ENCODE measurements at regions not wholly inside any gene's neighbourhood (a gene's known extent, or its start where the extent isn't known, plus 50 kb on each side); places are given as distances from the start of the nearest gene placed in this dataset.

DNA sequence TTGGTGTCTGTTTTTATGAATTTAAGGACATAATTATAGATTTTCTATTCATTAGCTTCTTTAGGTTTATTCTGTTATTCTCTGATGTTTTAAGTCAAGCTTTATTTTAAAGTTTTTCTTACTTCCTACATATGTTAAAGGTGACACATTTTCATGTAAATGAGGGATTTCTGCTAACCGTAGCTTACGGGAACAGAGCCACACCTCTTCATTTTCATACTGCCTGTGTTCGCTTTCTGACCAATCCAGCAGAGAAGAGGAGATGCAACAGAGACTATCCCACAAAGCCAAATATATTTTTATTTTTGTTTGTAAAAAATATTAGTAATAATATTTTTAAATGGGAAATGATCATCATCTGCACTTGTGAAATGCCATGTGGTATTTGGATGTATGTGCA, 774.1 kb downstream of the BRD1 start:
- no peak overlapping the region for H3K4me3 Mint-ChIP-seq
- no peaks in the 10 kb centered on the region; the same call in 1 of the 2 replicates for H3K27me3 Mint-ChIP-seq (ENCODE audit: insufficient read depth)
- peaks cover 84% of the 10 kb centered on the region for H3K9me3 Mint-ChIP-seq

DNA sequence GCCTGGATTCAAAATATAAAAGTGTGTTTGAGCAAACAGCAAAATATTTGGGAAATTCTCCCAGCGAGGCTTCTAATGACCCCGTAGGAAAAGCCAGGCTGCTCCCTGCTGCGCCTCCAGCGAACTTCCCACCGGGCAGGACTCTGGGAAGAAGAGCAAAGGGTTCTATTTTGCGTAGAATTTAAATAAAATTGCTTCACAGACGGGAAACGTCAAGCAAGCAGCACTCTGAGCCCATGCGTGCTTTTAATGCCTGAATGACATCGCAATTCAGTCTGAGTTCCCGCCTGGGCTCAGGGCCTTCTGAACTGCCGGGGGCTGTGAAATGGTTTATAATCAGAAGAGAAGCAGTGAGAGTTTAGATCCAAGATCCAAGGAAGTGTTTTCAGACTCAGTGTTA, 775.1 kb downstream of the BRD1 start:
- Mint-ChIP-seq H3K36me3 (ENCODE audit: low read depth) (0 out of 2 replicates have a peak, but pooled peaks cover 11% of the 10 kb centered on the region), H3K27ac (no peak overlapping the region), H3K9me3 (peaks cover 83% of the 10 kb centered on the region), H3K27me3 (ENCODE audit: insufficient read depth) (no peaks in the 10 kb centered on the region; the same call in 1 of the 2 replicates), H3K4me1 (ENCODE audit: low read depth) (no peaks in the 10 kb centered on the region), H3K4me3 (no peak overlapping the region)
- DNase-seq = no peak
- TF ChIP-seq, protein P1, sequence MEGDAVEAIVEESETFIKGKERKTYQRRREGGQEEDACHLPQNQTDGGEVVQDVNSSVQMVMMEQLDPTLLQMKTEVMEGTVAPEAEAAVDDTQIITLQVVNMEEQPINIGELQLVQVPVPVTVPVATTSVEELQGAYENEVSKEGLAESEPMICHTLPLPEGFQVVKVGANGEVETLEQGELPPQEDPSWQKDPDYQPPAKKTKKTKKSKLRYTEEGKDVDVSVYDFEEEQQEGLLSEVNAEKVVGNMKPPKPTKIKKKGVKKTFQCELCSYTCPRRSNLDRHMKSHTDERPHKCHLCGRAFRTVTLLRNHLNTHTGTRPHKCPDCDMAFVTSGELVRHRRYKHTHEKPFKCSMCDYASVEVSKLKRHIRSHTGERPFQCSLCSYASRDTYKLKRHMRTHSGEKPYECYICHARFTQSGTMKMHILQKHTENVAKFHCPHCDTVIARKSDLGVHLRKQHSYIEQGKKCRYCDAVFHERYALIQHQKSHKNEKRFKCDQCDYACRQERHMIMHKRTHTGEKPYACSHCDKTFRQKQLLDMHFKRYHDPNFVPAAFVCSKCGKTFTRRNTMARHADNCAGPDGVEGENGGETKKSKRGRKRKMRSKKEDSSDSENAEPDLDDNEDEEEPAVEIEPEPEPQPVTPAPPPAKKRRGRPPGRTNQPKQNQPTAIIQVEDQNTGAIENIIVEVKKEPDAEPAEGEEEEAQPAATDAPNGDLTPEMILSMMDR (IDR thresholded peaks at IDR 0.05) = no peak

More for the DNA sequence above, 774.1 kb downstream of the BRD1 start:
- Mint-ChIP-seq H3K27ac (no peak overlapping the region), H3K4me1 (ENCODE audit: low read depth) (no peaks in the 10 kb centered on the region), H3K36me3 (ENCODE audit: low read depth) (0 out of 2 replicates have a peak, but pooled peaks cover 11% of the 10 kb centered on the region)
- TF ChIP-seq, protein P1 (IDR thresholded peaks at IDR 0.05) = no peak
- DNase-seq = no peak

DNA sequence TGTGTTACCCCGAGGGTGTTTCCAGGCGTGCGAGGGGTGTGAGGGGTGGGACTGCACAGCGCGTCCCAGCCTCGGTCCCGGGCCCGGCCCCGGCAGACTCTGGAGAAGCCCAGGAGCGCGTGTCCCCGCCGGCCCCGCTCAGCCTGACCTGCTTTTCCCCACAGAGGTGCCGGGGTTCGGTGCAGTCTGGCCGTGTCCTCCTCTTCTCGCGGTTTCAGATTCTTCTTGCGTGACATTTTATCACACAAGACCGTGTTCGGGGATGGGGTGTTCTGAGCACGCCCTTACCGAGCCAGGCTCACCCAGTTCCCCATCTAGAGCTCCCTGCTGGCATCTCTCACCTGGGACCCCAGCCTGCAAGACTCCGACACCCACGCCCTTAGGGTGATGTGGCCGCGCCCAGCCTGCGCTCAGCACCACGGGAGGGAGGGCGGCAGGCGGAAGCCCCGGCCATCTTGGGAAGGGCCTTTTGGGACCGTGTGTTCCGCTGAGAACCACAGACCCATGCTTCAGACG, 775.6 kb downstream of the BRD1 start:
- no peak overlapping the region for H3K4me3 Mint-ChIP-seq
- peaks cover 1% of the 10 kb centered on the region; the same call in 1 of the 2 replicates for H3K27me3 Mint-ChIP-seq (ENCODE audit: insufficient read depth)
- H3K36me3 Mint-ChIP-seq (ENCODE audit: low read depth) = 0 out of 2 replicates have a peak, but pooled peaks cover 11% of the 10 kb centered on the region
- no peak for DNase-seq
- H3K9me3 Mint-ChIP-seq = peaks cover 83% of the 10 kb centered on the region
- no peak overlapping the region for H3K27ac Mint-ChIP-seq
- TF ChIP-seq, protein P1 (IDR thresholded peaks at IDR 0.05) = no peak
- no peaks in the 10 kb centered on the region for H3K4me1 Mint-ChIP-seq (ENCODE audit: low read depth)

DNA sequence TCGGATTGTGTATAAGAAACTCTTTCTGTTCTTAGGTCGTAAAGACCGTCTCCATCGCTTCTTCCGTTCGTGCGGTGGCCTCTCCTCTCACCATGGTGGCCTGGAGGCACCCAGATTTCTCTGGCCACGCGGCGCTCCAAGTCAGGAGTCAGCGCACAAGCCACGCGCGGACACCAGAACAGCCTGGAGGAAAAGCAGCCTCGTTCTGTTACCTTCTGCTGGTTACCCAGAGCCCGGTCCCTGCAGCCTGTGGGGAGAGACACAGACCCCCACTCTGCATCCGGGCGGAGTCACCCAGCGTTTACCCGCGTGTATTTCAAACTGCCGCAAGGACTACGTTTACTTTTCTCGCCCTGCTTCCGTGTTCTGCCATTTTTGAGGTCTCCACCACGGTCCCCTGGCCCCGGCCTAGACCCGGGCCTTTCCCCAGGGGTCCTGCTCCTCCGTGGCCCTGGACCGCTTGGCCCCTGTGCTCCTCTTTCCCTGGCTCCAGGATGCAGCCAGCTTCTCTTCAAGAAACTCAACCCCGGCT, 776.1 kb downstream of the BRD1 start:
- Mint-ChIP-seq H3K27me3 (ENCODE audit: insufficient read depth) (peaks cover 2% of the 10 kb centered on the region; the same call in 1 of the 2 replicates), H3K4me3 (no peak overlapping the region), H3K27ac (no peak overlapping the region), H3K9me3 (peaks cover 81% of the 10 kb centered on the region), H3K36me3 (ENCODE audit: low read depth) (0 out of 2 replicates have a peak, but pooled peaks cover 11% of the 10 kb centered on the region), H3K4me1 (ENCODE audit: low read depth) (no peaks in the 10 kb centered on the region)
- no peak for DNase-seq
- TF ChIP-seq, protein P1 (IDR thresholded peaks at IDR 0.05) = no peak

DNA sequence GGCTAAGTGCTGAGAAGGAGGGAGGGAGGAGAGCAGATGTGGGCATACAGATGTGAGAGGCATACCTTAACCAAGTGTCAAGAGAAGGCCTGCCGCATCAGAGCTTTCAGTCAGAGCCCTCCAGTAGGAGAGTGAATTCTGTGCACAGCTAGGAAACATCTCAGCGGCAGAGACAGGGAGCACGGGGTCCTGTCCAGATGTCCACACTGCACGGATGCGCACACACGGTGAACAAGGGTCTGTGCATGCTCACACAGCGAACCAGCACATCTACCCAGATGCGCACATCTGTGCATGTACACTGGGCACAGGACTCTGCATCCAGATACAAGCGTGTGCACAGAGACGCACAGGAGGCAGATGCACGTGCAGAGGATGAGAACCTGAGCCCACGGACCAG, 778.0 kb downstream of the BRD1 start:
- 0 out of 2 replicates have a peak, but pooled peaks cover 11% of the 10 kb centered on the region for H3K36me3 Mint-ChIP-seq (ENCODE audit: low read depth)
- no peak overlapping the region for H3K4me3 Mint-ChIP-seq
- TF ChIP-seq, protein P1 (IDR thresholded peaks at IDR 0.05) = no peak
- no peak for DNase-seq
- H3K27ac Mint-ChIP-seq = no peak overlapping the region
- no peaks in the 10 kb centered on the region for H3K4me1 Mint-ChIP-seq (ENCODE audit: low read depth)
- peaks cover 2% of the 10 kb centered on the region; the same call in 1 of the 2 replicates for H3K27me3 Mint-ChIP-seq (ENCODE audit: insufficient read depth)
- H3K9me3 Mint-ChIP-seq = peaks cover 90% of the 10 kb centered on the region
